Cardiac fibroblast (primary cell): ENCODE measurements at regions not wholly inside any gene's neighbourhood (a gene's known extent, or its start where the extent isn't known, plus 50 kb on each side); places are given as distances from the start of the nearest gene placed in this dataset.
"Not testable (repeated sequence)": the region's sequence is repeated elsewhere in the genome, so short reads cannot be mapped to it uniquely, and the experiment has no call there.

Experiments
- DNase-seq, 2 donors: peaks; one replicate each; pipeline versions ENCODE4 v3.0.0 to v3.0.0-alpha.2; 2010; ENCODE audit warnings: low read depth in 2 of 2
- H3K4me3 ChIP-seq, 2 donors: replicated peaks in 1 of 2; 1 replicate in 1 of 2; 2 replicates in 1 of 2; pipeline ENCODE4 v1.5.1; 2011; ENCODE audit warnings: low read depth in 2 of 2, low read length in 2 of 2, mild to moderate bottlenecking in 2 of 2, moderate library complexity in 1 of 2
- TF ChIP-seq, protein P1 (sequence below): IDR thresholded peaks from one replicate; pipeline ENCODE4 v1.5.1; 2011; ENCODE audit warnings: low read depth, mild to moderate bottlenecking, low read length, inconsistent platforms

GRCh38 chr18:10169064-10169562, 255.3 kb downstream of the VAPA start:
- H3K4me3 ChIP-seq = no peak overlapping the region
- peak; percentile 67 to 83 for DNase-seq
- TF ChIP-seq, protein P1, sequence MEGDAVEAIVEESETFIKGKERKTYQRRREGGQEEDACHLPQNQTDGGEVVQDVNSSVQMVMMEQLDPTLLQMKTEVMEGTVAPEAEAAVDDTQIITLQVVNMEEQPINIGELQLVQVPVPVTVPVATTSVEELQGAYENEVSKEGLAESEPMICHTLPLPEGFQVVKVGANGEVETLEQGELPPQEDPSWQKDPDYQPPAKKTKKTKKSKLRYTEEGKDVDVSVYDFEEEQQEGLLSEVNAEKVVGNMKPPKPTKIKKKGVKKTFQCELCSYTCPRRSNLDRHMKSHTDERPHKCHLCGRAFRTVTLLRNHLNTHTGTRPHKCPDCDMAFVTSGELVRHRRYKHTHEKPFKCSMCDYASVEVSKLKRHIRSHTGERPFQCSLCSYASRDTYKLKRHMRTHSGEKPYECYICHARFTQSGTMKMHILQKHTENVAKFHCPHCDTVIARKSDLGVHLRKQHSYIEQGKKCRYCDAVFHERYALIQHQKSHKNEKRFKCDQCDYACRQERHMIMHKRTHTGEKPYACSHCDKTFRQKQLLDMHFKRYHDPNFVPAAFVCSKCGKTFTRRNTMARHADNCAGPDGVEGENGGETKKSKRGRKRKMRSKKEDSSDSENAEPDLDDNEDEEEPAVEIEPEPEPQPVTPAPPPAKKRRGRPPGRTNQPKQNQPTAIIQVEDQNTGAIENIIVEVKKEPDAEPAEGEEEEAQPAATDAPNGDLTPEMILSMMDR = no peak

GRCh38 chr18:10169814-10170213, 256.0 kb downstream of the VAPA start:
- no peak for DNase-seq
- TF ChIP-seq, protein P1 = no peak
- no peak overlapping the region for H3K4me3 ChIP-seq

DNA sequence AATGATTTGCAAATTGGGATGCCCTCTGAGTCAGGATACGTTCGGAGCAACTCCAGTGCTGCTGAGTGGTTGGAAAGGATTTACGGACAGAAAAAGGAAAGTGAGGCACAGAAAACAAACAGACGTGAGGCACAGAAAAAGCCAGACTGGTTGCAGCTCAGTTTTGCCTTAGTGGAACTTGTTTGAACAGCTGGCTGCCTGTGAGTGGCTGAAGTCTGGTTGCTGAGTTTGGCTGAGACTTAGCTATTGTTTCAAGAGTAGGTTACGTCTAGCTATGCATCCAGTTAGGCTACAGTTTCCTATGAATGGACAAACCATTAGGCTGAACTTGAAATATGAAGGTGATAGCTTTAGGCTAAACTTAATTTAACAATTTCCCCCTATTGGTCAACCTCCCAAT, 256.6 kb downstream of the VAPA start:
- DNase-seq = peak; percentile 7 to 38
- TF ChIP-seq, protein P1 = no peak
- no peak overlapping the region for H3K4me3 ChIP-seq

DNA sequence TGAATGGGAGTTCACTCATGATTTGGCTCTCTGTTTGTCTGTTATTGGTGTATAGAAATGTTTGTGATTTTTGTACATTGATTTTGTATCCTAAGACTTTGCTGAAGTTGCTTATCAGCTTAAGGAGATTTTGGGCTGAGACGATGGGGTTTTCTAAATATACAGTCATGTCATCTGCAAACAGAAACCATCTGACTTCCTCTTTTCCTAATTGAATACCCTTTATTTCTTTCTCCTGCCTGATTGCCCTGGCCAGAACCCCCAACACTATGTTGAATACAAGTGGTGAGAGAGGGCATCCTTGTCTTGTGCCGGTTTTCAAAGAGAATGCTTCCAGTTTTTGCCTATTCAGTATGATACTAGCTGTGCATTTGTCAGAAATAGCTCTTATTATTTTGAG, 261.5 kb downstream of the VAPA start:
- not testable (repeated sequence) for H3K4me3 ChIP-seq, DNase-seq

DNA sequence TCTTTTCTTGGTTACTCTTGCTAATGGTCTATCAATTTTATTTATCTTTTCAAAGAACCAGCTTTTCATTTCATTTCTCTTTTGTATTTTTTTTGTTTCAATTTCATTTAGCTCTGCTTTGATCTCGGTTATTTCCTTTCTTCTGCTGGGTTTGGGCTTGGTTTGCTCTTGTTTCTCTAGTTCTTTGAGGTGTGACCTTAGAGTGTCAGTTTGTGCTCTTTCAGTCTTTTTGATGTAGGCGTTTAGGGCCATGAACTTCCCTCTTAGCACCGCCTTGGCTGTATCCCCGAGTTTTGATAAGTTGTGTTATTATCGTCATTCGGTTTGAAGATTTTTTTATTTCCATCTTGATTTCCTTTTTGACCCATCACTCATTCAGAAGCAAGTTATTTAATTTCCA, 265.5 kb downstream of the VAPA start:
- H3K4me3 ChIP-seq, DNase-seq: not testable (repeated sequence)

DNA sequence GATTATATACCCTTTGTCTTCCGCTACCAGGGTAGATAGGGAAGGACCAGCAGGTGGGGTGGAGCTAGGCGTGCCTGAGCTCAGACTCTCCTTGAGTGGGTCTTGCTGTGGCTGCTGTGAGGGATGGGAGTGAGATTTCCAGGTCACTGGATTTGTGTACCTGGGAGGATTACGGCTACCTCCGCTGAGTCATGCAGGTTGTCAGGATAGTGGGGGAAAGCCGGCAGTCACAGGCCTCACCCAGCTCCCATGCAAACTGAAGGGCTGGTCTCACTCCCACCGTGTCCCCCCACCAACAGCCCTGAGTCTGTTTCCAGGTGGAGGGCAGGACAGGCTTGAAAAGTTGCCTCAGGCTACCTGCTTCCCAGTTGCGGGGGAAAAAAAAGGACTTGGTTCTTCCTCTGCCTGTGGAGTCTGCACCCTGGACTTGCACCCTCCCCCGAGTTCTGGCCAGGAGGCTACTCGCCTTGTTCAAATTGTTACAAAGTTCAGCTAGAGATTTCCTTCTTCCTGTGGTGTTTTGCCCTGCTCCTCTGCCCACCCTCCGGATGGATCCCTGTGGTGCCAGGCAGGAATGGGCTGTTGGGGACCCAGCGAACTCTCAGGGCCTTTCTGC, 268.3 kb downstream of the VAPA start:
- DNase-seq = no peak
- no peak overlapping the region for H3K4me3 ChIP-seq
- TF ChIP-seq, protein P1 = no peak

DNA sequence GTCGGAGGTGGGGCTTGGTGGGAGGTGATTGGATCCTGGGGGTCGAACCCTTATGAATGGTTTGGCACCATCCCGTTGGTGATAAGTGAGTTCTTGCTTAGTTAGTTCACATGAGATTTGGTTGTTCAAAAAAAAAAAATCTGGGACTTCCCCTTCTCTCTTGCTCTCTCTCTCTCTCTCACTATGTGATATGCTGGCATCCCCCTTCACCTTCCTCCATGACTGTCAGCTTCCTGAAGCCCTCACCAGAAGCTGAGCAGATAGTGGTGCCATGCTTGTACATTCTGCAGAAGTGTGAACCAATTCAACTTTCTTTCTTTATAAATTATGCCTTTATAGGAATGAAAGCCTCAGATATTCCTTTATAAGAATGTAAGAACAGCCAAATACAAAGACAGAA, 269.7 kb upstream of the APCDD1 start:
- H3K4me3 ChIP-seq = no peak overlapping the region
- DNase-seq = no peak
- TF ChIP-seq, protein P1 = no peak
